Adrenal gland (tissue), 9 donors: ENCODE measurements at regions not wholly inside any gene's neighbourhood (a gene's known extent, or its start where the extent isn't known, plus 50 kb on each side); places are given as distances from the start of the nearest gene placed in this dataset.
A peak's percentile ranks its signal among the peaks of the same experiment; 100 is the strongest.

Source experiments
- DNase-seq, 7 donors: peaks; one replicate each; pipeline ENCODE4 v3.0.0-alpha.2; 2019 to 2020
- H3K27ac ChIP-seq, 5 donors: fragments of 200-600 bp; sonication (generic) in 4 of 5; 1 replicate in 3 of 5; 2 replicates in 2 of 5; pipeline versions ENCODE4 v1.5.1 to v1.8.0; 2016 to 2020; ENCODE audit warnings: mild to moderate bottlenecking in 1 of 5
- H3K27me3 ChIP-seq: fragments of 200-600 bp; 2 replicates; pipeline ENCODE4 v1.8.0; 2021
- H3K36me3 ChIP-seq, 2 donors: fragments of 200-600 bp; replicated peaks in 1 of 2; 1 replicate in 1 of 2; 2 replicates in 1 of 2; pipeline versions ENCODE4 v1.5.1 to v1.8.0; 2018 to 2022
- H3K4me1 ChIP-seq, 2 donors: fragments of 200-600 bp; replicated peaks in 1 of 2; 1 replicate in 1 of 2; 2 replicates in 1 of 2; pipeline versions ENCODE4 v1.5.1 to v1.8.0; 2018 to 2021
- H3K4me3 ChIP-seq, 4 donors: fragments of 200-600 bp; sonication (generic) in 3 of 4; one replicate each; pipeline ENCODE4 v1.5.1; 2016 to 2018
- H3K9me3 ChIP-seq, 3 donors: fragments of 200-600 bp; sonication (generic) in 1 of 3; replicated peaks in 1 of 3; 1 replicate in 2 of 3; 2 replicates in 1 of 3; pipeline versions ENCODE4 v1.5.1 to v1.8.0; 2016 to 2021
- CTCF ChIP-seq, 6 experiments: fragments of 450-650 bp in 4 of 6; fragments of 200-600 bp in 2 of 6; sonication (generic) in 1 of 6; IDR thresholded peaks; 1 replicate in 5 of 6; 2 replicates in 1 of 6; pipeline versions ENCODE4 v1.5.1 to v1.8.0; 2016 to 2021; ENCODE audit warnings: antibody characterized with exemption in 6 of 6, mild to moderate bottlenecking in 2 of 6, moderate library complexity in 1 of 6
- POLR2A ChIP-seq, 2 donors: fragments of 450-650 bp; IDR thresholded peaks; one replicate each; pipeline ENCODE4 v1.6.1; 2017; ENCODE audit warnings: antibody characterized with exemption in 2 of 2, mild to moderate bottlenecking in 2 of 2, moderate library complexity in 1 of 2
- WGBS, 4 donors: extraction: QIAGEN DNeasy Blood & Tissue Kit in 2 of 4; methylation state at CpG; one replicate each; pipeline versions ENCODE4 v1.1.5 to v1.1.7; 2013 to 2017; 5-methylcytosine and 5-hydroxymethylcytosine counted together
- intact Hi-C, 2 donors: fragments of 100-400 bp; cut with DNase I; formaldehyde crosslinking; loops; one replicate each; pipeline versions ENCODE4 v1.14.1 to v1.15.0; 2022 to 2023
- donor health status: healthy with polysubstance abuse.
- donor health status: Bipolar disorder and iron deficiency.
- donor health status: DM: yes; HTN: yes; CAD: no.
- donor health status: DM: no; HTN: no; CAD: no.
- donor health status: DM: no; HTN: no; CAD: no.

- Histone ChIP-seq H3K27ac (no peak overlapping the region), H3K27me3 (peaks cover 3% of the 10 kb centered on the region), H3K9me3 (no peaks in the 10 kb centered on the region), H3K36me3 (no peaks in the 10 kb centered on the region), H3K4me1 (no peaks in the 10 kb centered on the region), H3K4me3 (no peak overlapping the region)
- intact Hi-C loops: no loop called here
- no peak for DNase-seq
- TF ChIP-seq POLR2A (IDR thresholded peaks at IDR 0.05) (no peak), CTCF (IDR thresholded peaks at IDR 0.05) (no peak)
- 68 to 70% (median 68%) methylated on average over 4 of the region's 4 CpGs for WGBS, 4 donors
These were observed 82.1 kb upstream of the SOX3 start for GRCh38 chrX:140586951-140587350.

GRCh38 chrX:140580478-140580877 is 75.6 kb upstream of the SOX3 start:
- H3K9me3 ChIP-seq: no peaks in the 10 kb centered on the region
- no peaks in the 10 kb centered on the region for H3K4me1 ChIP-seq
- intact Hi-C loops: no loop called here
- no peak overlapping the region for H3K4me3 ChIP-seq
- H3K36me3 ChIP-seq: no peaks in the 10 kb centered on the region
- no peak for DNase-seq
- TF ChIP-seq POLR2A (IDR thresholded peaks at IDR 0.05) (no peak), CTCF (IDR thresholded peaks at IDR 0.05) (no peak)
- no peak overlapping the region for H3K27ac ChIP-seq
- 58 to 73% (median 62%) methylated on average over 3 to 5 of the region's 5 CpGs for WGBS, 4 donors
- peaks cover 12% of the 10 kb centered on the region for H3K27me3 ChIP-seq

GRCh38 chrX:140572724-140573123 is 67.9 kb upstream of the SOX3 start:
- no peaks in the 10 kb centered on the region for H3K4me1 ChIP-seq
- DNase-seq: peak; percentile 18 to 56 (median 44)
- no peak overlapping the region for H3K27ac ChIP-seq
- peaks cover 15% of the 10 kb centered on the region for H3K27me3 ChIP-seq
- TF ChIP-seq POLR2A (IDR thresholded peaks at IDR 0.05) (no peak), CTCF (IDR thresholded peaks at IDR 0.05) (peak; percentile 29 to 66 (median 39))
- 0 to 3% (median 0%) methylated on average over 1 of the region's 1 CpG for WGBS, 4 donors
- H3K4me3 ChIP-seq: no peak overlapping the region
- no peaks in the 10 kb centered on the region for H3K9me3 ChIP-seq
- H3K36me3 ChIP-seq: no peaks in the 10 kb centered on the region
- intact Hi-C loops: no loop called here

- Histone ChIP-seq H3K4me3 (no peak overlapping the region), H3K27ac (no peak overlapping the region), H3K27me3 (no peaks in the 10 kb centered on the region), H3K36me3 (no peaks in the 10 kb centered on the region), H3K4me1 (no peaks in the 10 kb centered on the region), H3K9me3 (no peaks in the 10 kb centered on the region)
- WGBS, 4 donors: 33 to 55% (median 49%) methylated on average over 1 of the region's 1 CpG
- no peak for DNase-seq
- no peak for TF ChIP-seq POLR2A (IDR thresholded peaks at IDR 0.05)
- intact Hi-C loops: no loop called here
These were observed 59.0 kb upstream of the SOX3 start for GRCh38 chrX:140563893-140564292.
